G401 (cell line): ENCODE measurements at regions not wholly inside any gene's neighbourhood (a gene's known extent, or its start where the extent isn't known, plus 50 kb on each side); places are given as distances from the start of the nearest gene placed in this dataset.
"Not testable (repeated sequence)": the region's sequence is repeated elsewhere in the genome, so short reads cannot be mapped to it uniquely, and the experiment has no call there.

Experiments used
- DNase-seq: peaks from one replicate; pipeline ENCODE4 v3.0.0-alpha.2; 2015; ENCODE audit warnings: low spot score
- in situ Hi-C: cut with HindIII; loops from 2 replicates; pipeline ENCODE4 v1.10.0; 2016; ENCODE audit warnings: low sequenced_read_pairs, mixed read lengths

DNA sequence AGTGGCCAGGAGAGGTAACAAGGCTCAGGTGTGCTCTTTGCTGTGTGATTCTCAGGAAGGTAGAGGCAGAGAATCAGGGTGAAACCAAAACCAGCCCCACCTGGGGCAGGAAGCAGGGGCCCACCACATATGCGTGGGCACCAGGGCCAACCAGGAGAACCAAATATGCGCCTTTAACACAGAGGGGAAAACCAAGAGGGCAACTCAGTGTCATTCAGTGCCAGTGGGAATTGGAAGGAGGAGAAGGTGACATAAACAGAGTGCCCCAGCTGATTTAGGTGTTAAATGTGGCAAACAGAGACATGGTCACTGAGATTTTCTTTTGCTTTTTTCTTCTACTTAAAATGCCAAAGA, 106.8 kb upstream of the MAMLD1 start:
- no peak for DNase-seq
- in situ Hi-C loops, result no loop called here

DNA sequence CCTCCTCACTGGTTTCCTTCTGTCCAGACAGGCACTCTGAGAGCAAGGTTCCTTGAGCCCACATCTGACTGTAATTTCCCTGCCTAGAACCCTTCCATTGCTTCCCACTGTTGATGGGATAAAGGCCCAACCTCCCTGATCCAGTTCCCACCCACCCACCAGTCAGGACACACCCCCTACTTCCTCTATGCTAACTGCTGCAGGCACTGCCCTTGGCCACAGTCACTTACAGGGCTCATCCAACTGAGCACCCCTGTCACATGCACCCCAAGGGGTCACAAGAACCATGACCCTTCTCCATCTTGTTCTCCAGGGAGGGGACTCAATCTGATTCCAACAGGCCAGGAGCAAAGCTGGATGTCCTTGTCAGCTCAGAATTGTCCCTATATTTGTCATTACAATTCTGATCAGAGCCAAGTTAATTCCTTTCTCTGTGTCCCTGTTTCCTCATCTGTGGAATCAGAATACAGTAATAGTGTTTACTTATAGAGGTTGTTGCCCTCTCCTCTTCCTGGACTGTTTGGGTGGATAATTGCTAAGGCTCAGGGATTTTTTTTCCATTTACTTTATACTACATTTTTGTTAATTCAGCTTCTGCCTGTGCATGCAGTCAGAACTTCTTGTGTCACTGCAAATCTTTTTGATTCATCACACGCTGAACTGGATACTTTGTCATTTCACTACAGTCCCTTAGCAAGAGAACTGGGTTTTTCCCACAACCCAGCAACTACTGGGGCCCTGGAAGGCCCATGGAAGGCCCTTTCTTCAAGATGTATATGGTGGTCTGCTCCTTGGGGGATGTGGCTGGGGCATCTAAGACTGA, 105.6 kb upstream of the MAMLD1 start:
- in situ Hi-C loops, result no loop called here
- DNase-seq, result no peak

DNA sequence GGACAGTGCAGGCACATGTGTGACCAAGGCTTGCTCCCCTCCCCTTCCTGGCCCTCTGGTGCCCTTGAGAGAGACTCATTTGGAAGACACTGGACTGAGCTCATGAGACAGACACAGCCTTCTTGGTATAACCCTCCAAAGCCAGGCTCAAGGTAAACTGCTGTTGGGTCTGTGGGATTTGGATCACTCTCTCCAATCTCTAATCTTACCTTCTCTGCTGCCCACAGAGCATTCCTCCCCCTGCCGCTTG, 105.0 kb upstream of the MAMLD1 start:
- DNase-seq, result no peak
- in situ Hi-C loops, result no loop called here

DNA sequence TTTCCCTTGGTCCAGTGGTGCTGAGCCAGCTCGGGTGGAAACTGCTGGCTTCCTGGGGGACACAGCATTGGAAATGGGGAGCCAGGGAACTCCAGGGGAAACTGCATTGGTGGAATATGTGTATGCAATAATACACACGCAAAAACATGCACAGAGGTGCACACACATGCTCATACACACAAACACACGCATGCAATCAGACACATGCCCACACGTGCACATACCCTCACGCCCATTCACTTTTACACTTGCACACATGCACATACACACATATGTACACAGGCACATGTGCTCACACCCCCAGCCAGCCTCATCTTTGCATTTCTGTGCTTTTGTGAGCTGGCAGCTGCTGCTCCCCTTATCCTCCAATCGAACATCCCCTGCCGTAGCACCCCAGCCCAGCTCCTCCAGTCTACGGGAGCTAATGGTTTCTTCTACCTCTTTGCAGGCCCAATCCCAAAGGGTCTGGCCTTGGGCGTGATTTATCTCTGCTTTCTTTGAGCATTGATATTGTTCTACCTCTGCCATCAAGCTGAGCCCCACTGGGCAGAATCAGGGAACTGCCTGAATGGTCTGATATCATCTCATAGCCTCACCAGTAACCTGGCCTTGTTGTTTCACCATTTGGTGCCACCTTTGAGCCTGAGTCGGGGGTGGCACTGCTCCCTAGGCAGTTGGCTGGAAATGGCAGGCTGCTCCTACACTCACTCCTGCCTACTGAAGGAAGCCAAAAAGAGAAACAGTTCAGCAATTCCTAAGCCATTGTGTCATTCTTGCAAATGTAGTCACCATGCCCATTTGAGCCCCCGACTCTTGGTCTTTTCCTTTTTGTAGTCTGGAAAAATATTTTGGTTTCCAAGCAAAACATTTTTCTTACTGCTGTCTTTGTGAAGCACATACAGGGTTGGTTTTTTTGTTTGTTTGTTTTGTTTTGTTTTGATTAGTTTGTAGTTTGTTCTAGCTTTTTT, 104.4 kb upstream of the MAMLD1 start:
- DNase-seq, result no peak
- in situ Hi-C loops, result no loop called here

DNA sequence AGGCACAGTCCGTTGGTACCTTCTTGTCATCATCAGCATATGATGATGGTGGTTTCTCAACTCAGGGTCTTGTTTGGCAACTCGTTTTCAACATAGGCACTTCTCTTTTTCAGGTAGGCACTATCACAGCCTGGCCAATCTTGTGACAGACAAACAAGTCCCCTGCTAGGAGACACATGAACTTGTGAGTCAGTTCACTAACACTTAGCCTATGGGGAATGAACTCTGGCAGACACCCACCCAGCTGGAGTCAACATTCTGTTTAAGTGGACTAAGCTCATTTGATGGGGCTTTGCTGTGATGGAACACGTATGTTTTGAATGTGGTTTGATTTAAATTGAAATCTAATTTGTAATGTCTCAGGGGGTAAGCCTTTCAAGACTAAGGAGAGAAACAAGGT, 100.7 kb upstream of the MAMLD1 start:
- DNase-seq, result no peak

DNA sequence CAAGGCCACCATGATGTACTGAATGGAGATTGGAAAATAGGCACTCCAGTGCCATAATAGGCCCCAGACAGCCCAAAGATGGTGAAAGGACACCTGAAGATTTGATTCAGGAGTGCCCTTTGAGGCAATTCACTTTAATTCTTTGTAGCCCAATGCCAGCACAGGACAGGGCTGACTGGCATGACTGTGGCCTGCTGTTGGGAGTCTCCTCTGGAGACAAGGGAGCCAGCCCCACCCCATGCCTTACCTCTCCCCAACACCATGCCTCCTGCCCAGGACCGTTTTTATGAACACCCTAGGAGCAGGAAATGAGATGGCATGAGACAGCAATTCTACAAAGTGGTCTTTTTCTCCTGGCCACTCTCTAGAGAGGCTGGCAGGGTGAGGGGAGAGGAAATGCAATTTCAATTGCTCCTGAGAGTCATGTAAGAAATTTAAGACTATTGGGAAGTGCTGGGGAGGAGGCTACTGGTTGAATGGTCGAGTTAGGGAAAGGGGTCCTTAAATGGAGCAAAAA, 94.2 kb upstream of the MAMLD1 start:
- no peak for DNase-seq
- in situ Hi-C loops, result no loop called here

More for the DNA sequence above, 100.7 kb upstream of the MAMLD1 start:
- in situ Hi-C loops, result no loop called here

DNA sequence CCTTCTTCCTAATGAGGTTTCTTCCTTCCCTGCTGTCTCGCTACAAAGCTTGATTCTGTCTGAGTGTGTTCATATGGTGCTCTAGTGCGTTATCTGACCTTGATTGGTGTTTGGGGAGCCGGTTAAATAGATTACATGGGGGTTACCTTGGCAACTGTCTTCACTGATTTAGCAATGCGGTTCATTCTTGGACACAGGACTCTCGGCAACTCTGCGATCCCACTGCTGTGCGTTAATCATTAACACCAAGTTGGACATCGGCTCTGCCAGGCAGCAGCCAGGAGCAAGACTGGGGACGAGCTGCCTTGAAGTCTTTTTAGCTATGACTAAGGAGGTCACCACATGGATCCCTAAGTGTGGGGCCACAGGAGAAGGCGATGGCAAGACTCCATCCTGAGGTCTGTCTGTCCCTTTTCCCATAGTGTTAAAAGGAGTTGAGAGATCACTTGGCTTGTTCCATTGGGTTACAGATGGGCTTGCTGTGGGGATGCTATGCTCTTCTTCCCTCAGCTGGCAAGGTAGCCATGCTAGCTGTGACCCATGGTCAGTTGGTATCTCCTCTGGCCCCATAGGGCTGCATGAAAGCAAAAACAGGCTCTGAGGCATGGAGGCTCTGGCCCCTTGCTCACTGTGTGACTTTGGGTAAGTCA, 93.4 kb upstream of the MAMLD1 start:
- in situ Hi-C loops, result no loop called here
- DNase-seq, result no peak

DNA sequence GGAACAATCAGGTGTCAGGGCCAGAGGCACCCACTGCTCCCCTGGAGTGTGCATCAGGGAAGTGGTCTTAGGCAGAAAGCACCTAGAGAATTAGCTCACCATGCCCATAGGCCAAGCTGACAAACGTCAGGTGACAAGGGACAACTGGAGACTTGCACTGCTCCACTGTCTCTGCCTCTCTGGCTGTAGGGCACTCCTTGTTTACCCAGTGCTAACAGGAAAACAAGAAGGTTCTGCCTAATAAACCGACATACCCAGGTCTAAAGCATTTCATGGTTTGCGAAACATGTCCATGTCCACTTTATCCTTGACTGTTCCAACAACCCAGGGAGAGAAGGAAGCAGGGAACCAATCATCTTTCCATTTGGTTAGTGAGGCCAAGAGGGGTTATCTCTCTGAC, 92.5 kb upstream of the MAMLD1 start:
- in situ Hi-C loops, result no loop called here
- DNase-seq, result no peak

DNA sequence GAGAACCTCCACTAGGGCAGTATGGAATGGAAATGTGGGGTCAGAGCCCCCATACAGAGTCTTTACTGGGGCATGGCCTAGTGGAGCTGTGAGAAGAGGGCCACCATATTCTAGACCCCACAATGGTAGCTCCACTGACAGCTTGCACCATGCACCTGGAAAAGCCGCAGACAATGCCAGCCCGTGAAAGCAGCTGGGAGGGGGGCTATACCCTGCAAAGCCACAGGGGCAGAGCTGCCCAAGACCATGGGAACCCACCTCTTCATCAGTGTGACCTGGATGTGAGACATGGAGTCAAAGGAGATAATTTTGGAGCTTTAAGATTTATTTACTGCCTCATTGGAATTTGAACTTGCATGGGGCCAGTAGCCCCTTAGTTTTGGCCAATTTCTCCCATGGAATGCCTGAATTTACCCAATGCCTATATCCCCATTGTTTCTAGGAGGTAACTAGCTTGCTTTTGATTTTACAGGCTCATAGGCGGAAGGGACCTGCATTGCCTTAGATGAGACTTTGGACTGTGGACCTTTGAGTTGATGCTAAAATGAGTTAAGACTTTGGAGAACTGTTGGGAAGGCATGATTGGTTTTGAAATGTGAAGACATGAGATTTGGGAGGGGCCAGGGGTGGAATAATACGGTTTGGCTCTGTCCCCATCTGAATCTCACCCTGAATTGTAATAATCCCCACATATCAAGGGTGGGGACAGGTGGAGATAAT, 89.4 kb upstream of the MAMLD1 start:
- in situ Hi-C loops, DNase-seq: not testable (repeated sequence)

DNA sequence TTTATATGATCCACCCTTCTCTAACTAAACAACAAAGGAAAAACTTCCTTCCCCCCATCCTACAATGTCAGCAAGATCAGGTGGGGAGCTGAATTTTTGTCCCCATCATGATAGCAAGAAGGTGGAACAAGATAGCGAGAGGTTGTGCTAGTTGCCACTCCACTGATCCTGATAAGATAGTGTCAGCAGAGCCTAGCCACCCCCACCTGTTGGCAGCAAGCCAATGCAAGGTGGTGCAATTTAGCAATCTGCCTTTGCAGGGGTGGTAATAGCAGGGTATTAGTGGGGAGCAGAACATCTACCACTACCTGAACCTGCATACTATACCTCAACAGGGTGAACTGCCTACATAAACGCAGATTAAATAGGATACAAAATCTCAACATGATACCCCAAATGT, 80.2 kb upstream of the MAMLD1 start:
- DNase-seq, result no peak
- in situ Hi-C loops, result no loop called here

DNA sequence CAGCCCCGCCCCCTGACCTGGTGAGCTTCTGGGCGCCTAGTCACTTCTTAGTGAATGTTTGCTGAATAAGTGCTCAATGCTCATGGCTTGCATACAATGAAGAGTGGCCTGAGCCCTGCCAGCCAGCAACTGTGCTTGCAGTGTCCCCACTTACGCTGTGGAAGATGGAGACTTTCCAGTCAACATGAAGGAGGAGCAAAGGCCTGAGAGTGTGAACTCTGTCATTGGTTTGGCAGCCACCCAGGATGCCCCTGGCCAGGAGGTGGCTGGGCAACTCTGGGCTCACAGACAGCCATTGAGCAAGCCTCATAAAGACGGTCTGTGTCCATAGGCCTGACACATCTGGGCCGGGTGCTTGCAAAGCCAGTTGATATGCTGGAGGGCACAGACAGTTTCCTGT, 72.1 kb upstream of the MAMLD1 start:
- peak; percentile 1 for DNase-seq
- in situ Hi-C loops, result no loop called here

DNA sequence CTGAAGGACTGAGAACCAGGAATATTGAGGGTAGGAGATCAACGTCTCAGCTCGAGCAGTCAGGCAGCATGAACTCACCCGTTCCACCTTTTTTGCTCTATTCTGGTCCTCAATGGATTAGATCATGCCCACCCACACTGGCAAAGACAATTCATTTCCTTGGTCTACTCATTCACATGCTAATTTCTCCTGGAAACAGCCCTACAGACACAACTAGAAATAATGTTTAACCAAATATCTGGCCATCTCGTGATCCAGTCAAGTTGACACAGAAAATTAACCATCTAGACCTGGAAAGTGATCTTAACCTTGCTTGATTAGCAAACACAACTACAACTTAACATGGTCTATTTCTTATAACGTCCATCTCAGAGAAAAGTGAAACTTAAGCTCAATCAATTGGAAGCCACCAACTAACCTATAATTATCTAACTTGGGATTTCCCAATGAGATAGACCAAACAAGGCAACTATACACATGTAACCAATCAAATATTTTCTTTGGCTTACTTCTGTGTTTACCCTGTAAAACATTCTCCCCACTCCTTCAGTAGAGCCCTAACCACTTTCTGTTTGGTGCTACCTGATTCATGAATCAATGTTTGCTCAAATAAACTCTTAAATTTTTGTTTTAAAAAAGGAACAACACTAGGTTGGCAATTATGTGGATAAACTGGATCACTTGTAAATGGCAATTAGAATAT, 69.7 kb upstream of the MAMLD1 start:
- in situ Hi-C loops, result no loop called here
- no peak for DNase-seq

DNA sequence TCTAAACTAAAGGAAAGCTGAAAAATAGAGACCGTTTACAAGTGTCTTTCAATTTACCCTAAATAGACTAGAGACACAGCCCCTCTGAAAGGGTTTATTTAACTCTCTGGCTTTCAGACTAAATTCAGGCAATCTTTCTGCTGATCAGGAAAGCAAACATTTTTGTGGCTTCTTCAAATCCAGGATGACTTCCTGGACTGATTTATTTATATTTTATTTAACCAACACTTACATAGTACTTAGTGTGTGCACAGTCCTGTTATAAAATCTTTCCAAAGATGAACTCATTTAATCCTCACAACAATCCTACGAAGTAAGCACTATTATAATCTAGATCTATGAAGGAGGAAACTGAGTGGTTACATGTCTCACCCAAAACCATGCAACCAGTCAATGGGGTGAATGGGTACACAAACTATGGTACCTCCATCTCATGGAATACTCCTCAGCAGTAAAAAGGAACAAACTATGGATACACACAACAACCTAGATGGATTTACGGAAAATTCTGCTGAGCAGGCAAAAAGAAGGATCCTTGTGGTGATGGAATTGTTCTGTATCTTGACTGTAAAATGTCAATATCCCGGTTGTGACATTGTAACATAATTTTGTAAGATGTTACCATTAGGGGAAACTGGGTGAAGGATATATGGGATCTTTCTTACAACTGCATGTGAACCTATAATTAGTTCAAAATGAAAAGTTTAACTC, 64.1 kb upstream of the MAMLD1 start:
- DNase-seq, result no peak
- in situ Hi-C loops, result no loop called here

DNA sequence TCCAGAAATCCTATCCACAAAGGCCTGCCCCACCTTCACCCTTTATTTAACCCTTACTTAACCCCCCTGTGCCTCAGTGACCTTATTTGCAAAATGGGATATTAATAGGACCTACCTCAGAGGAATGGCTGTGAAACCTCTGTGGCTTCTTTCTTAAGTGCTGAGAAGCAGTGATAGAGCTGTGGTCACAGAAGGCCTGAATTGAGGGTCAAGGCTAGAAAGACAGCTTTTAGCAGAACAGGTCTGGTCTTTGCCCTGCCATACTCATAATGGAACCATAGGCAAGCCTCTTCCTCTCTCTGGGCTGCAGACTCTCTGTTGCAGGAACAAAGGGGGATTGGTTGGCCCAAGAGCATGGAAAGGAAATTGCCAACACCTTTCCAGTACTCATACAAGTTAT, 63.5 kb upstream of the MAMLD1 start:
- no peak for DNase-seq
- in situ Hi-C loops, result no loop called here

DNA sequence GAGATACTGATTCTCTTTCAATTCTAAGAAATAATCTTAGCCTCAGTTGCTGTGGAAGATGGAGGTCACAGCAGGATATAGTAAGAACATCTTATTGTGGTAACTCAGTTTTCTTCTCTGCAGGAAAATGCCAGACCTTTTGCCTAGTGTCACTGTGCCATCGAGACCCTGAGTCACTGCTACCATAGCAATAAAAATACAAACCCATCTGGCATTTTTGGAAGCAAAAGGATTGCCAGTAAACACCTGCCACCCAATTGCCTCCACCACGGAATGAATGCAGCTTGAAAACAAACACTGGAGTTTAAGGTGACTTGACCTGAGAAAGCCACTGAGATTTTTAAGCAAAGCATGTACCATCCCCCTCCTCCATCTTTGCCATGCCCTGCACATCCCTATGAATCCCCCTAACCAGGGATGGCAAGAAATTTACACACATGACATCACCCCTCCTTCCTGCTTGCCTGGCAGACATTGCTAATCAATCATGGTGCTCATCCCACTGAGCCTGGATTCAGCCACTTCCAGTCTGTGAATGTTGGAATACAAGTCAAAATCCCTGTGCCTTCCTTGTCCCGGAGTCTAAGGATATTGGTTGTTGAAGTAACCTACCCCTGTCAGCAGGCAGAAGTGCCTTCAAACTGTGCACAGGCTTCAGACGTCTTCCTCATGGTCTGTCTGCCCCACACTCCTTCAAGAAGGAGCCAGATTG, 59.6 kb upstream of the MAMLD1 start:
- peak; percentile 1 for DNase-seq
- in situ Hi-C loops, result no loop called here

DNA sequence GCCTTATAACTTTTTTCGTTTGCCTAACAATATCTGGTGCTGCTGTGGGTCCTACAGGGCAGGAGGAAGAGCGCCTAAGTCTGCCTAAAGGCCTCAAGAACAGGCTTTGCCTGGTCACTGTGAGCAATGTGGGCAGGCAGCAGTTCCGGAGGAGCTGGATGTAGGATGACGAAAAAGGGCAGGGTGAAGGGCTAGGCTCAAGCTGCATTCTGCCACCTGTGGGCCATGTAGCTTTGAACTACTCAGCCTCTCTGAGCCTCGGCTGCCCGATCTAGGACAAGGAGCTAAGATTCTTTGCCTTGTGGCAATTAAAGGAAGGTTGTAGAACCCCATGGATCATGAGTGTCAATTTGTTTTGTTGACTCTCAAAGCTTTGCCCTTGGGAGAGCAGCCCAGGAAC, 57.1 kb upstream of the MAMLD1 start:
- in situ Hi-C loops, result no loop called here
- no peak for DNase-seq

DNA sequence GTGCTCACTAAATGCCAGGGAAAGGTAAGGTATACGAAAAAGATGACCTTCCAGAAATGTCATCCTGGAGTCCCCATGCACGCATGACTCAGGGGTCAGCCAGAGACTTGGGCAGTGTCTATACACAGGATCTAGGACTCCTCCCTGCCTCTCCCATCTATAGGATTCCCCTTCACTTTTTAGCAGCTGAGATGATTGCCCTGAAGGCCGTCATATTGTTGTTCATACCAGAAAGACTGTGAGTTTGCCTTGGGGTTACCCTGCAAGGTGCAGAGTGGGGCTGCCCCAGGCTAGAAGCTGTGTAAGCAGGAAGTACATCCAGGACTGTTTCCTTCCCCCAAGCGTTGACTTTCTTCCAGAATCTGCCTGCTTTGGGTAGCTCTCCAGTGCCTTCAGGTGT, 55.1 kb upstream of the MAMLD1 start:
- no peak for DNase-seq
- in situ Hi-C loops, result no loop called here
